ENCODE measurements at regions not wholly inside any gene's neighbourhood (a gene's known extent, or its start where the extent isn't known, plus 50 kb on each side); places are given as distances from the start of the nearest gene placed in this dataset.

DNA sequence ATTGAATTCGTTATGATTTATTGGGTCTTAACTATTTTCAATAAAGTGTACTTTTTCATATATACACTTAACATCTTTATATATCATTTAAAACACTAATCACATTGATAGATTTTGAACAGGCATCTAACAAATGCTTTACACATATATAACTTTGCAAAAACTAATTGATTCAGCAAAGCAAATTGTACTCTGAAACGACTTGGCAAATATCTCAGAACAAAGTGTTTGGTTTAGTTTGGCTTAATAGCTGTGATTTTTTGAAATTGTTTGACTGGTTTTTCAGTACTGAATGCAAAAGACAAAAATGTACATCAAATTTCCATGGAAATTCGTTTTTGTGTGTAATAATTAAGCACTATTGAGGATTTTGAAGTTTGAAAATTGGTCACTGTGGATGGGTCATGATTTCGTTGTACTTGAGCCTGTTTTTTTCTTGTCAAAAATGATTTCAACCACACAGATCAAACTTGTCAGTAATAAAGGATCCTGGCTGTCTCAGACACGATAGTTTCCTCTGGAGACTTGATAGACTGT is 125.3 kb upstream of the SLC25A13 start:
- FAIRE-seq = no peak
- ChIA-PET POLR2A (no interaction called here), CTCF (no interaction called here)
- Histone ChIP-seq H3K4me3 (no peak overlapping the region), H3K4me2 (no peak overlapping the region), H3K4me1 (no peaks in the 10 kb centered on the region), H3K27ac (no peak overlapping the region), H3K9me3 (no peaks in the 10 kb centered on the region)
- DNase-seq (ENCODE audit: low read depth in 1 of 2, low spot score in 1 of 2) = no peak
- under 1% methylated on average over 5 of the region's 5 CpGs for WGBS (ENCODE audit: missing lambda C conversion rate)
- no peak for ATAC-seq
- TF ChIP-seq, protein P1, sequence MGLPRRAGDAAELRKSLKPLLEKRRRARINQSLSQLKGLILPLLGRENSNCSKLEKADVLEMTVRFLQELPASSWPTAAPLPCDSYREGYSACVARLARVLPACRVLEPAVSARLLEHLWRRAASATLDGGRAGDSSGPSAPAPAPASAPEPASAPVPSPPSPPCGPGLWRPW (IDR thresholded peaks at IDR 0.05) = no peak
- no peak for TF ChIP-seq TP53 (CRISPR knock-in tag; IDR thresholded peaks at IDR 0.05)
- TF ChIP-seq, protein P2, sequence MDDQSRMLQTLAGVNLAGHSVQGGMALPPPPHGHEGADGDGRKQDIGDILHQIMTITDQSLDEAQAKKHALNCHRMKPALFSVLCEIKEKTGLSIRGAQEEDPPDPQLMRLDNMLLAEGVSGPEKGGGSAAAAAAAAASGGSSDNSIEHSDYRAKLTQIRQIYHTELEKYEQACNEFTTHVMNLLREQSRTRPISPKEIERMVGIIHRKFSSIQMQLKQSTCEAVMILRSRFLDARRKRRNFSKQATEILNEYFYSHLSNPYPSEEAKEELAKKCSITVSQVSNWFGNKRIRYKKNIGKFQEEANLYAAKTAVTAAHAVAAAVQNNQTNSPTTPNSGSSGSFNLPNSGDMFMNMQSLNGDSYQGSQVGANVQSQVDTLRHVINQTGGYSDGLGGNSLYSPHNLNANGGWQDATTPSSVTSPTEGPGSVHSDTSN (IDR thresholded peaks at IDR 0.05) = no peak
- TF ChIP-seq RARB (CRISPR knock-in tag; IDR thresholded peaks at IDR 0.05) = no peak
- TF ChIP-seq, protein P3, sequence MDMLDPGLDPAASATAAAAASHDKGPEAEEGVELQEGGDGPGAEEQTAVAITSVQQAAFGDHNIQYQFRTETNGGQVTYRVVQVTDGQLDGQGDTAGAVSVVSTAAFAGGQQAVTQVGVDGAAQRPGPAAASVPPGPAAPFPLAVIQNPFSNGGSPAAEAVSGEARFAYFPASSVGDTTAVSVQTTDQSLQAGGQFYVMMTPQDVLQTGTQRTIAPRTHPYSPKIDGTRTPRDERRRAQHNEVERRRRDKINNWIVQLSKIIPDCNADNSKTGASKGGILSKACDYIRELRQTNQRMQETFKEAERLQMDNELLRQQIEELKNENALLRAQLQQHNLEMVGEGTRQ (IDR thresholded peaks at IDR 0.05) = no peak
- no peak for TF ChIP-seq TFCP2L1 (CRISPR knock-in tag; IDR thresholded peaks at IDR 0.05)
- TF ChIP-seq NFE2L2 (conservative IDR thresholded peaks at IDR 0.05; ENCODE audit: low read length) = no peak
- TF ChIP-seq KDM1A (IDR thresholded peaks at IDR 0.05; ENCODE audit: low read depth) = no peak
- peak; percentile 94 for TF ChIP-seq CBX8 (IDR thresholded peaks at IDR 0.05)
- TF ChIP-seq RNF2 (IDR thresholded peaks at IDR 0.05; ENCODE audit: borderline replicate concordance, low read depth) = peak; percentile 91; the same call in 1 of the 2 replicates
- TF ChIP-seq SREBF2 (IDR thresholded peaks at IDR 0.05) = no peak

DNA sequence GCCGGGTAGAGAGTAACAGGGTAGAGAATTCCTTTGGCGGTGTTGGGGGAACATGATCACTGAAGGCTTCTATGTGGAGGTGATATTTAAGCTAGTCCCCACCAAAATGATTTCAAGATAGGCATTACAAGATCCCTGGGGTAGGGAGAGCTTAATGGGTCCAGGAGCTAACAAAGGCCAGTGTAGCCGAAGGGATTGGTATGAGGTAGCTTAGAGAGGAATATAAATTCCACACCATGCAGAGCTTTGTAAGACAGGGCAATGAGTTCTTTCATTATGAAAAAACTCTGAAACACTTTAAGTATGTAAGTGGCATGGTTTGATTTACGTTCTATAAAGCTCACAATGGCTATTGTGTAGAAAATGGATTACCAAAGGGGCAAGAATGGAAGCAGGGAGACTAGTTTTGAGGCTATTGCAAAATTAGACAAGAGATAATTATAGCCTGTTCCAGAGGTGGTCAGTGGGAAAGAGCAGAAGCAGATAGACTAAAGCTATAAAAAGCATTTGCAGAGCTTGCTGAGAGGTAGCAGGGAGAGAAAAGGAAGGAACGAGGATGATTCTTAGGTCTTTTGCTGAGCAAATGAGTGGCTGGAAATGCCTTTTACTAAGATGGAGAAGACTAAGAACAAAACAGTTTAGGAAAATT is 119.7 kb upstream of the SLC25A13 start:
- Histone ChIP-seq H3K9me3 (no peaks in the 10 kb centered on the region), H3K4me2 (no peak overlapping the region), H3K4me3 (no peak overlapping the region), H3K4me1 (no peaks in the 10 kb centered on the region), H3K27ac (no peak overlapping the region)
- 15% methylated on average over 5 of the region's 5 CpGs for WGBS (ENCODE audit: missing lambda C conversion rate)
- TF ChIP-seq EHMT2 (IDR thresholded peaks at IDR 0.05; ENCODE audit: low read depth) (no peak), HOXB13 (CRISPR knock-in tag; IDR thresholded peaks at IDR 0.05; ENCODE audit: low read depth) (no peak), TFCP2L1 (CRISPR knock-in tag; IDR thresholded peaks at IDR 0.05) (no peak), NFE2L2 (conservative IDR thresholded peaks at IDR 0.05; ENCODE audit: low read length) (no peak), JUNB (IDR thresholded peaks at IDR 0.05) (no peak), RCOR1 (IDR thresholded peaks at IDR 0.05; ENCODE audit: low read depth, low read length) (no peak)
- TF ChIP-seq, protein P4, sequence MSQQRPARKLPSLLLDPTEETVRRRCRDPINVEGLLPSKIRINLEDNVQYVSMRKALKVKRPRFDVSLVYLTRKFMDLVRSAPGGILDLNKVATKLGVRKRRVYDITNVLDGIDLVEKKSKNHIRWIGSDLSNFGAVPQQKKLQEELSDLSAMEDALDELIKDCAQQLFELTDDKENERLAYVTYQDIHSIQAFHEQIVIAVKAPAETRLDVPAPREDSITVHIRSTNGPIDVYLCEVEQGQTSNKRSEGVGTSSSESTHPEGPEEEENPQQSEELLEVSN (IDR thresholded peaks at IDR 0.05; ENCODE audit: borderline replicate concordance, low read depth) = no peak
- TF ChIP-seq, protein P5, sequence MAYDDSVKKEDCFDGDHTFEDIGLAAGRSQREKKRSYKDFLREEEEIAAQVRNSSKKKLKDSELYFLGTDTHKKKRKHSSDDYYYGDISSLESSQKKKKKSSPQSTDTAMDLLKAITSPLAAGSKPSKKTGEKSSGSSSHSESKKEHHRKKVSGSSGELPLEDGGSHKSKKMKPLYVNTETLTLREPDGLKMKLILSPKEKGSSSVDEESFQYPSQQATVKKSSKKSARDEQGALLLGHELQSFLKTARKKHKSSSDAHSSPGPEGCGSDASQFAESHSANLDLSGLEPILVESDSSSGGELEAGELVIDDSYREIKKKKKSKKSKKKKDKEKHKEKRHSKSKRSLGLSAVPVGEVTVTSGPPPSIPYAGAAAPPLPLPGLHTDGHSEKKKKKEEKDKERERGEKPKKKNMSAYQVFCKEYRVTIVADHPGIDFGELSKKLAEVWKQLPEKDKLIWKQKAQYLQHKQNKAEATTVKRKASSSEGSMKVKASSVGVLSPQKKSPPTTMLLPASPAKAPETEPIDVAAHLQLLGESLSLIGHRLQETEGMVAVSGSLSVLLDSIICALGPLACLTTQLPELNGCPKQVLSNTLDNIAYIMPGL (CRISPR knock-in tag; IDR thresholded peaks at IDR 0.05; ENCODE audit: borderline replicate concordance) = no peak
- ChIA-PET CTCF (no interaction called here), POLR2A (no interaction called here)
- DNase-seq (ENCODE audit: low read depth in 1 of 2, low spot score in 1 of 2) = no peak
- ATAC-seq = no peak
- no peak for FAIRE-seq

DNA sequence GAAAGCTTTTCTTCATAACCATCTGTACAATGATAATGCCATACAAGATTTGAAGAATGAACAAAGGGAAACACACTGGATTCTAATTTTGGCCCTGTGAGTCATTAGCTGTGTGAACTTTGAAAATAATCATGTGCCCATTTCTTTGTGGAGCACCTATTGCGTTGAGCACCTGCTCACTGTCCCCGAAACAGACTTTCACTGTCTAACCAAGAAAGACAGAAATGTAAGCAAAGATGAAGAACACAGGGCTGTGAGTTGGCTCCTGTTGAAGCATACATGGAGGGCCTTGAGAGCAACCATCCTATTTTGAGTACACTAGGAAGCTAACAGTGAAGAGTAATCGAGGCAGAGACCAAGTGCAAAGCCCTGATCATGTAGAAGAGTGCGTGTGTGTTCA is 118.4 kb upstream of the SLC25A13 start:
- H3K4me3 ChIP-seq = no peak overlapping the region
- ChIA-PET CTCF (no interaction called here), POLR2A (no interaction called here)
- H3K9me3 ChIP-seq = no peaks in the 10 kb centered on the region
- no peak overlapping the region for H3K4me2 ChIP-seq
- no peak for DNase-seq (ENCODE audit: low read depth in 1 of 2, low spot score in 1 of 2)
- 21% methylated on average over 4 of the region's 4 CpGs for WGBS (ENCODE audit: missing lambda C conversion rate)
- H3K4me1 ChIP-seq = no peaks in the 10 kb centered on the region
- no peak for FAIRE-seq
- ATAC-seq = no peak
- no peak overlapping the region for H3K27ac ChIP-seq
- TF ChIP-seq ZC3H11A (IDR thresholded peaks at IDR 0.05) = no peak
- TF ChIP-seq, protein P1 (IDR thresholded peaks at IDR 0.05) = no peak
- TF ChIP-seq KDM5A (IDR thresholded peaks at IDR 0.05) = no peak
- no peak for TF ChIP-seq TP53 (CRISPR knock-in tag; IDR thresholded peaks at IDR 0.05)
- TF ChIP-seq RFX5 (IDR thresholded peaks at IDR 0.05) = no peak
- TF ChIP-seq ZFP36 (IDR thresholded peaks at IDR 0.05; ENCODE audit: borderline replicate concordance, partially characterized antibody) = no peak
- TF ChIP-seq PHF8 (IDR thresholded peaks at IDR 0.05; ENCODE audit: borderline replicate concordance, low read depth) = no peak
- TF ChIP-seq HOXA7 (CRISPR knock-in tag; IDR thresholded peaks at IDR 0.05) = no peak
- TF ChIP-seq, protein P6, sequence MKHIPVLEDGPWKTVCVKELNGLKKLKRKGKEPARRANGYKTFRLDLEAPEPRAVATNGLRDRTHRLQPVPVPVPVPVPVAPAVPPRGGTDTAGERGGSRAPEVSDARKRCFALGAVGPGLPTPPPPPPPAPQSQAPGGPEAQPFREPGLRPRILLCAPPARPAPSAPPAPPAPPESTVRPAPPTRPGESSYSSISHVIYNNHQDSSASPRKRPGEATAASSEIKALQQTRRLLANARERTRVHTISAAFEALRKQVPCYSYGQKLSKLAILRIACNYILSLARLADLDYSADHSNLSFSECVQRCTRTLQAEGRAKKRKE (CRISPR knock-in tag; IDR thresholded peaks at IDR 0.05; ENCODE audit: low read depth) = no peak
- no peak for TF ChIP-seq RARB (CRISPR knock-in tag; IDR thresholded peaks at IDR 0.05)
- TF ChIP-seq, protein P7, sequence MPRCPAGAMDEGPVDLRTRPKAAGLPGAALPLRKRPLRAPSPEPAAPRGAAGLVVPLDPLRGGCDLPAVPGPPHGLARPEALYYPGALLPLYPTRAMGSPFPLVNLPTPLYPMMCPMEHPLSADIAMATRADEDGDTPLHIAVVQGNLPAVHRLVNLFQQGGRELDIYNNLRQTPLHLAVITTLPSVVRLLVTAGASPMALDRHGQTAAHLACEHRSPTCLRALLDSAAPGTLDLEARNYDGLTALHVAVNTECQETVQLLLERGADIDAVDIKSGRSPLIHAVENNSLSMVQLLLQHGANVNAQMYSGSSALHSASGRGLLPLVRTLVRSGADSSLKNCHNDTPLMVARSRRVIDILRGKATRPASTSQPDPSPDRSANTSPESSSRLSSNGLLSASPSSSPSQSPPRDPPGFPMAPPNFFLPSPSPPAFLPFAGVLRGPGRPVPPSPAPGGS (IDR thresholded peaks at IDR 0.05) = no peak
- no peak for TF ChIP-seq JUNB (IDR thresholded peaks at IDR 0.05)
- TF ChIP-seq TFCP2L1 (CRISPR knock-in tag; IDR thresholded peaks at IDR 0.05) = no peak
- no peak for TF ChIP-seq POLR2AphosphoS2 (conservative IDR thresholded peaks at IDR 0.05; ENCODE audit: low read length)
- no peak for TF ChIP-seq EHF (CRISPR knock-in tag; IDR thresholded peaks at IDR 0.05)

Data from A549 (cell line).